Lower leg skin (tissue), 4 donors: ENCODE measurements at regions not wholly inside any gene's neighbourhood (a gene's known extent, or its start where the extent isn't known, plus 50 kb on each side); places are given as distances from the start of the nearest gene placed in this dataset.

Experiments used
- DNase-seq, 2 donors: peaks; one replicate each; pipeline ENCODE4 v3.0.0-alpha.2; 2019; ENCODE audit warnings: low spot score in 2 of 2
- H3K4me3 ChIP-seq: fragments of 200-600 bp; sonication (generic); 2 replicates; pipeline ENCODE4 v1.5.1; 2017; ENCODE audit warnings: mild to moderate bottlenecking, low read depth; ENCODE audit not compliant: poor library complexity, severe bottlenecking
- CTCF ChIP-seq, 3 donors: fragments of 450-650 bp; IDR thresholded peaks; one replicate each; pipeline ENCODE4 v1.5.1; 2016; ENCODE audit warnings: antibody characterized with exemption in 3 of 3, mild to moderate bottlenecking in 3 of 3, moderate library complexity in 2 of 3
- POLR2A ChIP-seq, 2 donors: fragments of 450-650 bp; IDR thresholded peaks; one replicate each; pipeline ENCODE4 v1.6.1; 2016 to 2017; ENCODE audit warnings: antibody characterized with exemption in 2 of 2, mild to moderate bottlenecking in 1 of 2, moderate library complexity in 1 of 2
- WGBS, 2 donors: methylation state at CpG; one replicate each; pipeline ENCODE4 v1.1.5; 2018; 5-methylcytosine and 5-hydroxymethylcytosine counted together
- intact Hi-C: fragments of 100-400 bp; cut with DNase I; formaldehyde crosslinking; loops from one replicate; pipeline ENCODE4 v1.15.0; 2023; ENCODE audit warnings: low total_unique reads

DNA sequence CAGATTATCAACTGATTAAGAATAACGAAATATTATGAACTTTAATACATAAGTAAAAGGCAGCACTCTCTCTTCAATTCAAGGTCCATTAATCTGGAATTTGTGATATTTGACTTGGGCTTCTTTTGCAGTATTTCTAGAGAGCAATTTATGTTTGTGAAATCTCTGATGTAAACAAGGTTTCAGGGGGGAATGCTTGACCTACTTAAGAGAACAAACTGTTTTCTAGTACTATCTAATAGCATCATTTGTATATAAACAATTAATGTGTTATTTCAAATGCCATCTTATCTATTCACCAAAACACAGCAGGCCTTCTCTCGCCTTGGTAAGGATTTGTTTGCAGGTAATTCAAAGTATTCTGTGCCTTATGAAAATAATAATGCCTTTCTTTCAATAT is 103.6 kb upstream of the FST start:
- TF ChIP-seq CTCF (IDR thresholded peaks at IDR 0.05) (no peak), POLR2A (IDR thresholded peaks at IDR 0.05) (no peak)
- no peak overlapping the region for H3K4me3 ChIP-seq
- intact Hi-C loops, result no loop called here
- WGBS, 2 donors, result 89 to 96% methylated on average over 2 of the region's 2 CpGs
- DNase-seq, result no peak

- H3K4me3 ChIP-seq, result no peak overlapping the region
- 94 to 97% methylated on average over 2 of the region's 2 CpGs for WGBS, 2 donors
- intact Hi-C loops, result no loop called here
- TF ChIP-seq POLR2A (IDR thresholded peaks at IDR 0.05) (no peak), CTCF (IDR thresholded peaks at IDR 0.05) (no peak)
- no peak for DNase-seq
These were observed 102.2 kb upstream of the FST start for GRCh38 chr5:53378190-53378589.

GRCh38 chr5:53378590-53379247 is 101.7 kb upstream of the FST start:
- WGBS, 2 donors, result 63 to 74% methylated on average over 3 of the region's 3 CpGs
- no peak overlapping the region for H3K4me3 ChIP-seq
- intact Hi-C loops, result no loop called here
- DNase-seq, result no peak
- TF ChIP-seq POLR2A (IDR thresholded peaks at IDR 0.05) (no peak), CTCF (IDR thresholded peaks at IDR 0.05) (no peak)

GRCh38 chr5:53386341-53386740 is 94.1 kb upstream of the FST start:
- 89 to 90% methylated on average over 3 of the region's 3 CpGs for WGBS, 2 donors
- intact Hi-C loops, result no loop called here

DNA sequence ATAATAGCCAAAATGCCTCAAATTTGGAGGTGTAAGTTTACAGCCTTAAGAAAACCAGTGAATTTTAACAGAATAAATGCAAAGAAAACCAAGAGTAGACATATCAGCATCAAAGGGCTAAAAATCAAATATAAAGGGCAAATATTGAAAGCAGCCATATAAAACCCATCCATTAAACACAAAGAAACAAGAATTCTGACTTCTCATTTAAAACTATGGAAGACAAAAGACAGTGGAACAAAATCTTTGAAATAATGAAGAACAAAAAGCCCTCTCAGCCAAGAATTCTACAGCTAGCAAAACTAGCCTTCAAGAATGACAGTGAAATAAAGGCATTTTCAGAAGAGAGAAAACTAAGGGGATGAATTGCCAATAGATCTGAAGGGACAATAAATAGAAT is 91.3 kb upstream of the FST start:
- intact Hi-C loops, result no loop called here
- H3K4me3 ChIP-seq, result no peak overlapping the region
- DNase-seq, result no peak
- no peak for TF ChIP-seq CTCF (IDR thresholded peaks at IDR 0.05)
- TF ChIP-seq POLR2A (IDR thresholded peaks at IDR 0.05), result no peak

More at GRCh38 chr5:53386341-53386740, 94.1 kb upstream of the FST start:
- DNase-seq, result no peak
- no peak for TF ChIP-seq CTCF (IDR thresholded peaks at IDR 0.05)
- TF ChIP-seq POLR2A (IDR thresholded peaks at IDR 0.05), result no peak
- no peak overlapping the region for H3K4me3 ChIP-seq

DNA sequence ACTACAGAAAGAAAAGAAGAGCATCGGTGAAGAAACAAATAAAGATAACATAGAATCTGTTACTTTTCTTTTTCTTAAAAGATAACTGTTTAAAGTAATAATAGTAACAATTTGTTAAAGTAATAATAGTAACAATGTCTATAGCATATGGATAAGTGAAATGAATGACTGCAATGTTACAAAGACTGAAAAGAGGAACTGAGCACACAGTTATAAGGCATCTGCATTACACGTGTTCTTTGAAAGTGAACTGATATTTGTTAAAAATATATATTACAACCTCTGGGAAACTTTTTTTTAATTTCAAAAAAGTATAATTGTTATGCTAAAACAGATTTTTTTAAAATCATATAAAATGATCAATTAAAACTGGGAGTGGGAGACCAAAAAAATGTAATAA is 88.4 kb upstream of the FST start:
- no peak overlapping the region for H3K4me3 ChIP-seq
- no peak for TF ChIP-seq POLR2A (IDR thresholded peaks at IDR 0.05)
- no peak for TF ChIP-seq CTCF (IDR thresholded peaks at IDR 0.05)
- 80 to 84% methylated on average over 2 of the region's 2 CpGs for WGBS, 2 donors
- intact Hi-C loops, result no loop called here
- no peak for DNase-seq
